LoVo (cell line): ENCODE measurements at regions not wholly inside any gene's neighbourhood (a gene's known extent, or its start where the extent isn't known, plus 50 kb on each side); places are given as distances from the start of the nearest gene placed in this dataset.

Experiments
- DNase-seq: peaks from one replicate; pipeline ENCODE4 v3.0.0-alpha.2; 2016; ENCODE audit warnings: low spot score

DNA sequence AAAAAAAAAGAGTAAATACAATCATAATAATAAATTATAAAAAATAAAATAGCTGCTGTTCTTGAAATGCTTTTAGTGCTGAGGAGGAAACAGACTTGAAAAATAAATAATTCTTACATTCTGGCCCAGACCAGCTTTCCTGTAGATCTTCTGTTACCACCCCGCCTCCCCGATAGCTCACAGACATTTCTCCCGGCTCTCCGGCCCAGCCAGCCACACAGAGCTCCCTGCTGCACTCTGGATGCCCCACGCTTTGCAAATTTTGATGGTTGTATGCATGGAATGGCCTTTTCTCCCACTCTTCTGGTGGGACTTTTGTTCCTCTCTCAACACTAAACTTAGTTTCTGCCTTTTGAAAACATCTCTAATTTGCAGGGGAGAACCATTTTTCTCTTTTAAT is 249.3 kb downstream of the ATP23 start:
- no peak for DNase-seq

GRCh38 chr12:58196971-58197370 is 255.6 kb downstream of the ATP23 start:
- no peak for DNase-seq

DNA sequence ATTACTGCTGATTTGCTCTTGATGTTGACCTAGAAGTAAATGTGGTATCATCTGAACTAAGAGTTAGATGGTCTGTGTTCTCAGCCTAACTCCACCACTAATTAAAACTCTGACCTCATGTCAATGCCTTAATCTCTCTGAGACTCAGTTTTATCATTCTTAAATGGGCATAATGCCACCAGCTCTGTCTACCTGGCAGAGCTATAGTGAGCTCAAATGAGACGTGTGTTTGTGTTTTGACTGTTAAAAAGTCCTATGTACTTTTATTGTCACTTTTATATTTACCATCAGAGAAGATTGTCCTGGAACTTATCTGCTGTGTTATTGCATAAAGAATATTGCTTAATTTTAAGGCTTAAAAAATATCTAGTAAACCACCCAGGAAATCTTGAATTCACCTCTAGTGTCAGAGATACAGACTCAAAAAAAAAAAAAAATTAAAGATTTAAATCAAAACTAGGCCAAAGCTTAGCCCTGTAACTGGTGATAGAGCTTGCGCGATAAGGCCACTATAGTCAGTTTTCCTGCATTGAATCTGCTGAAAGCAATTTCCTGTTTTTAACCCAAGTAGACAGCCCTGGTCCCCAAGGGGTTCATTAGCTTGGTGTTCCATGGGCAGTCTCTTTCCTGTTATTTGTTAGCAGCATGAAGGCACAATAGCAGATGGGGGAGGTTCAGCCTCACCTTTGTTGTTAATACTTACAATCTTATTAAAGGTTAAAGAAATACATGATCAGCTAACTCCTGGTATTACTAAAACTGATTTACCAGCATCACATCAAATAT is 261.8 kb downstream of the ATP23 start:
- no peak for DNase-seq

GRCh38 chr12:58204071-58204470 is 262.7 kb downstream of the ATP23 start:
- DNase-seq: no peak

- DNase-seq: no peak
These were observed 265.5 kb downstream of the ATP23 start for GRCh38 chr12:58206876-58207275.

DNA sequence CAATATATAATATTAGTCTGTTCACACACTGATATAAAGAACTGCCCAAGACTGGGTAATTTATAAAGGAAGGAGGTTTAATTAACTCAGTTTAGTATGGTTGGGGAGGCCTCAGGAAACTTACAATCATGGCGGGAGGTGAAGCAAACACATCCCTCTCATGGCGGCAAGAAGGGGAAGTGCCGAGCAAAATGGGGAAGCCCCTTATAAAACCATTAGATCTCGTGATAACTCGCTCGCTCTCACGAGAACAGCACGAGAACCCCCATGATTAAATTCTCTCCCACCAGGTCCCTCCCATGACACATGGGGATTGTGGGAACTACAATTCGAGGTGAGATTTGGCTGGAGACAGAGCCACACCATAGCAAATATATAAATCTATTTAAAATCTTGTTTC is 269.8 kb downstream of the ATP23 start:
- DNase-seq: no peak

DNA sequence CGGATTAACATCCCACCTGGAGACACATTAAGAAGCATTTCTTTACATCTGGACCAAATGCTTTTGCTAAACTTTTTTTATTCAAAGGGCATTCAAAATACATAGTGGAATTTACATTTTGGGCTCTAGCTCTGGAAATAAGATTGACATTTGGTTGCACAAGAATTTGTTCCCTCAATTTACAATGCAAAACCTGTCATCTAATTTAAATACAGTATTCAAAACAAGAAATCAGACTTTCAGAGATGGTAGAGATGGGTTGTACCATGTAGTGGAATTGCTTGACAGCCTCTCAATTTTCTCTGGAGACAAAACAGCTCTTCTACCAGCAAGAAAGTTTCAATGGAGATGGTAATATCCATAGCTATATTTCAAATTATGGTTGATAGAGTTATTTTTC is 275.8 kb downstream of the ATP23 start:
- DNase-seq: no peak

DNA sequence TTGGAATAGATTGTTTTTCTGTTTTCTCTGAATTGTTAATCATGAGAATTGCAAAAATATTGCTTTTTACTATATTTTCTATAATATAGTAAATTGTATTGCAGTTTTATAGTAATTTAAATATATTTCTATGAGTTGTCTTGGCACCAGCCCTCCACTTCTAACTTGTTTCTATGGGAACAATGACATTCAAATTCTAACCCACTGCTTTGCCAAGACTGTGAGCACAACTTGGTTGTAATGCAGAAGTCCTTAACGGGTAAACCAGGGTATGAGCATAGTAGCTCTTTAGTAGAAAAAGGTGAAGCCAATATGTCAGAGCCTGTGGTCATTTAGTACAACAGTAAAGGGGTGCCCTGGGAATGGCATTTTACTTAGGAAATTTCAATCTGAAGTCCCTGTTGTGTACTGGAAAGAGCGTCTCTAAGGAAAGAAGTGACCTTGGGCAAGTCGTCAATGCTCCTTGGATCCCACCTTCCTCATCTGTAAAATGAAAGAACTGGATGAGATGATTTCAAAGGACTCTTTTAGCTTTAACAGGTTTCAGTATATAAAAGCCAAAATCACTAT is 283.3 kb downstream of the ATP23 start:
- no peak for DNase-seq

GRCh38 chr12:58225203-58225877 is 284.0 kb downstream of the ATP23 start:
- DNase-seq: no peak

DNA sequence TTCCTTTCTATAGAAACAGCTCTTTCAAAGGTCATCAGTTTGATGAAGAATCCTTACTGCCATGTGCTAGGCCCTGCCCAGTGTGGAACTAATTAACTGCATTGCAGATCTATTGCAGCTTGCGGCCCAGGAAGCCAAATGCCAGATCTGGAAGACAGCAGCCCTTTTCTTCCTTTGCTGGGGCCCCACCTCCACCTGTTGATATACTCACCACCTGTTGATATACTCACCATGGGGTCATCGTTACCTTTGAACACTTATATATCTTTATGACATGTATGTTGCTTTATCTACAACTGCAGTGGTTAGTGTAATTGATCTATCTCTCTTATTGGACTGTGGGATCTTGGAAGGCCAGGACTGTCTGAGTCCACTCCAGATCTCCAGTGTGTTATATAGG is 292.5 kb downstream of the ATP23 start:
- no peak for DNase-seq

GRCh38 chr12:58238411-58238810 is 297.0 kb downstream of the ATP23 start:
- DNase-seq: no peak

- DNase-seq: no peak
These were observed 299.7 kb downstream of the ATP23 start for GRCh38 chr12:58241099-58241498.

- DNase-seq: no peak
These were observed 301.6 kb downstream of the ATP23 start for GRCh38 chr12:58242796-58243630.

DNA sequence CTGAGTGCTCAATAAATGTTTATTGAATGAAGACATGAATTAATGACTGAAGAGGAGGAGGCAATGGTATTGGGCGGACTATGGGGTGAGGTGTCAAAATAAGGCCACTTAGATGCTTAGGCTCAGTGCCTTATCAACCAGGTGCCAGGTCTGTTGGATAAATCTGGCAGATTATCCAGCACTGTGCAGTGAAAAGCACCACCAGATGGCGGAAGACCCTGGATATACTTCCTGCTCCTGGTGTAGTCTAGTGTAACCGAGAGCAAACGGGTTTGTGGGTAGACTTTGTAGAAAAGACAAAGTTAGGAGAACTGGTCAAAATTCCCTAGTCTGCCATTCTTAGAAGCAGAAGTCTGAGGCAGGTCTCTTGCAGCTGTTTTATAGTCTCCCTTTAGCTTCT is 306.3 kb downstream of the ATP23 start:
- DNase-seq: no peak

GRCh38 chr12:58248599-58248998 is 307.2 kb downstream of the ATP23 start:
- no peak for DNase-seq

DNA sequence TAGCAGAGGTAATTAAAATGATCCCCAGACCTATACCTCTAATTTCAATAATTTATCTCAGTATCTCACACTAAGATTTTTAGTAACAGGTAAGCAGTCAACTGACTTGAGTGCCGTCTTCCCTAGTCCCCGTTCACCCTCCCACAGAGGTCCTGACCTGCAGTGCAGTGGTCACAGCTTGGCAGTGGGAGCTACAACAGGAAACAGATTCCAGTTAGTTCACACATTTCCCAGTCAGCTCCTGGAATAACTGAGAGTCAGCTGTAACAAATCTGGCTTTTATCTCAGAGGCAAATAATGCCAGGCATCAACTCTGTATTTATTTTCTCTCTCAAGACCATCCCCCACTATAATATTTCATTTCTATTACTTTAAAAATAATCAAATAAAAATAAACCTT is 308.2 kb downstream of the ATP23 start:
- DNase-seq: no peak

DNA sequence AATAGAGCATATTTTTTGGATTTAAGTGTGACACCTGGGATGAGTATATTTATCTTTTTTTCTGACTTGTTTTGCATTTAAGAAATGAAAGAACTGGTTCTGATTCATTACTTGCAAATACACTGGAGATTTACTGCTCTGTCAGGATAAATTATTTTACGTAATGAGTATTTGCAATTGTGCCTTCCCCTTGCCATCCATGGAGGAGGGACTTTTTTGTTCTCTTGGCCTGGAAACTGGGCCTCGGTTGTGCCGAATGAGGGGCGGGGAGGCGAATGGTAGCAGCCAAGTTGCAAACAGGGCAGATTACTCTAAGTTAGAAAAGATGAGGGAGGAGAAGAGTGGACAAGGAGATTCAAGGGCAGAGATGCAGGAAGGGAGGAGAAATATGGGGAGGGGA is 308.7 kb downstream of the ATP23 start:
- DNase-seq: no peak

DNA sequence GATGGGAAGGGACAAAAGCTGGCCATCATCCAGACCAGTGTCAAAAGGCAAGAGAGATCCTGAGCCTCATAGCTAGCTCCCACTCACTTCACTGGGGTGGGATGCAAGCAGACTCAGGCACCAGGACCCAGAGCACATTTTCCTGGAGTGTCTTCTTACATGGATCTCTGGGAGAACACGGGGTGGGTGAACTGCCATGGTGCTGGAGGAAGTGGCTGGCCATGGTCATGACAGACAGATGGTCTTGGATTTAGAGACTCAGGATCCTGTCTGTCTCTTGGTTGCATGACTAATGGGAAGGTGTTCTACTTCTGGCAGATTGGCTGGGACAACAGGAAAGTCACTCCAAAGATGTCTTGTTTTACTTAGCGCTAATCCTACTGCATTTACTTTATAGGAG is 311.5 kb downstream of the ATP23 start:
- DNase-seq: no peak

- DNase-seq: no peak
These were observed 312.3 kb downstream of the ATP23 start for GRCh38 chr12:58253663-58254062.

- DNase-seq: no peak
These were observed 313.2 kb downstream of the ATP23 start for GRCh38 chr12:58254463-58255100.

DNA sequence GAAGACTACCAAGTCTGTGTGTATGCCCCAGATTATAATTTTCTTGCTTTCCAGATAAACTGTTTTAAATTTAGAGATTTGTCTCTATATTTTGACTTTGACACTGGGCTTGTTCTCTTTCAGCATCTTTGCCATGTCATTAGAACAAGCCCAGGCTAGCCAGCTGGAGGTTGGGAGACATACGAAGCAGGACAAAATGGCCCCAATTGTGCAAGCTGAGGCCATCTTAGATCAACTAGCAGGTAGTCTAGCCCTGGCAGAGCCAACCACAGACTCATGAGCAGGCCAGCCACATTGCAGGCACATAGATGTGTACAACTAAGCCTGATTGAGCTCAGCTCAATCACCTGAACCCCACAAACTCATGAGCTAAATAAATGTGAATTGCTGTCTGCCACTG is 321.4 kb downstream of the ATP23 start:
- DNase-seq: no peak

DNA sequence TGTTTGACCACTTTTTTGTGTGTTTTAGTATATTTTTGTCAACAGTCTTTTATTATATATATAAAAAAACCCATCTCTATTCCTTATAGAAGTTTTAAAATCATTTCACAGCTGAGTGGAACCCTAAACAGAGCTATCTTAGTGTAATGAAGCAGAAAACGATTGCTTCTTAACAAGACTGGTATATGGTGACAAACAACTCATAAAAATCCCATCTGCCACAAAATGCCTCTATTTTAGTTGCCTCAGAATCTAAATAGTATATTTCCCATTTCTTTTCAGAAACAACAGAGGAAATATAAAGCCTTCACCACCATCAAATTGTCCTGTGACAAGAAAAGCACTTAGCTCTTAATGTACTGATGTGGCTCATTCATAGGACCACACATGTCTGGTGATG is 322.4 kb downstream of the ATP23 start:
- DNase-seq: no peak
